Left ventricle myocardium inferior (tissue), 1 donor: ENCODE measurements at regions not wholly inside any gene's neighbourhood (a gene's known extent, or its start where the extent isn't known, plus 50 kb on each side); places are given as distances from the start of the nearest gene placed in this dataset.

ENCODE experiments used
- DNase-seq: peaks from one replicate; pipeline ENCODE4 v3.0.0-alpha.2; 2020
- H3K27ac ChIP-seq: fragments of 200-600 bp; replicated peaks from 2 replicates; pipeline ENCODE4 v1.8.0; 2021
- H3K27me3 ChIP-seq: fragments of 200-600 bp; 2 replicates; pipeline ENCODE4 v1.8.0; 2021; ENCODE audit warnings: low read depth
- H3K36me3 ChIP-seq: fragments of 200-600 bp; 2 replicates; pipeline ENCODE4 v1.8.0; 2021
- H3K4me1 ChIP-seq: fragments of 200-600 bp; 2 replicates; pipeline ENCODE4 v1.8.0; 2021
- H3K4me3 ChIP-seq: fragments of 200-600 bp; 2 replicates; pipeline ENCODE4 v1.8.0; 2021; ENCODE audit warnings: mild to moderate bottlenecking, moderate library complexity
- H3K9me3 ChIP-seq: fragments of 200-600 bp; replicated peaks from 2 replicates; pipeline ENCODE4 v1.8.0; 2021
- intact Hi-C: fragments of 100-400 bp; cut with micrococcal nuclease; formaldehyde crosslinking; loops from one replicate; pipeline ENCODE4 v1.11.0; 2022
- TF ChIP-seq, protein P1 (sequence below): fragments of 200-600 bp; IDR thresholded peaks from 2 replicates; pipeline ENCODE4 v1.8.0; 2021; ENCODE audit warnings: antibody characterized with exemption, mild to moderate bottlenecking, borderline replicate concordance
- donor health status: DM: no; HTN: yes; CAD: no; lungs with severe emphysema.

DNA sequence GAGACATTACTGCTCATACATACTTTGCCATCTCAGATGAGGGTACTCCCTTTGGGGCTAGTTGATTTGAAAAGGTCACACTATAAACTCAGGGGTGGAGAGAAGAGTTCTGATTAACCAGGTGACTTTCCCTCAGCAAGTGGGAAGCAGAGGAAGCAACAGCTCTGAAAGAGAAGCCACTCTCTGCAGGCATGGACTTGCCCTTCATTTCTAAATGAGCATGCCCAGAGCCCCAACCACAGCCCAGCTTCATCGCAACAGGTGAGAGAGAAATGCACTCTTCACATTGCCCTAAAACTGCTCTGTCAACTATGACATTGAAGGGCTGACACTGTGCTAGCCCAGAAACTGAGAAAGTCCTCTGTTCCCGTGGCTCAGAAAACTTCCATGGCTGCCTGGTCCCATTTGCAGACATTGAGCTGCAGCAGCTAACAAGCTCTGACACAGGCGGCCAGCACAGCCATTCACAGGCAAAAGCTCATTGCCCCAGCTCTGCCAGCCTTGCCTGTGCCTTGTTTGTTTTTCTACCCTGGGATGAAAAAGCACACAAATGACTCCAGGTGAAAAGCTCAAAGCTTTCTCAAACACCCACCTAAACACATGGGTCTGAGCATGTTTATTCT lies 419.8 kb upstream of the DYNLRB2 start:
- intact Hi-C loops = no loop called here
- Histone ChIP-seq H3K27ac (no peak overlapping the region), H3K27me3 (peaks cover 15% of the 10 kb centered on the region), H3K4me1 (peaks cover 26% of the 10 kb centered on the region), H3K4me3 (no peak overlapping the region), H3K9me3 (no peaks in the 10 kb centered on the region), H3K36me3 (no peaks in the 10 kb centered on the region)
- TF ChIP-seq, protein P1, sequence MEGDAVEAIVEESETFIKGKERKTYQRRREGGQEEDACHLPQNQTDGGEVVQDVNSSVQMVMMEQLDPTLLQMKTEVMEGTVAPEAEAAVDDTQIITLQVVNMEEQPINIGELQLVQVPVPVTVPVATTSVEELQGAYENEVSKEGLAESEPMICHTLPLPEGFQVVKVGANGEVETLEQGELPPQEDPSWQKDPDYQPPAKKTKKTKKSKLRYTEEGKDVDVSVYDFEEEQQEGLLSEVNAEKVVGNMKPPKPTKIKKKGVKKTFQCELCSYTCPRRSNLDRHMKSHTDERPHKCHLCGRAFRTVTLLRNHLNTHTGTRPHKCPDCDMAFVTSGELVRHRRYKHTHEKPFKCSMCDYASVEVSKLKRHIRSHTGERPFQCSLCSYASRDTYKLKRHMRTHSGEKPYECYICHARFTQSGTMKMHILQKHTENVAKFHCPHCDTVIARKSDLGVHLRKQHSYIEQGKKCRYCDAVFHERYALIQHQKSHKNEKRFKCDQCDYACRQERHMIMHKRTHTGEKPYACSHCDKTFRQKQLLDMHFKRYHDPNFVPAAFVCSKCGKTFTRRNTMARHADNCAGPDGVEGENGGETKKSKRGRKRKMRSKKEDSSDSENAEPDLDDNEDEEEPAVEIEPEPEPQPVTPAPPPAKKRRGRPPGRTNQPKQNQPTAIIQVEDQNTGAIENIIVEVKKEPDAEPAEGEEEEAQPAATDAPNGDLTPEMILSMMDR = no peak
- no peak for DNase-seq

DNA sequence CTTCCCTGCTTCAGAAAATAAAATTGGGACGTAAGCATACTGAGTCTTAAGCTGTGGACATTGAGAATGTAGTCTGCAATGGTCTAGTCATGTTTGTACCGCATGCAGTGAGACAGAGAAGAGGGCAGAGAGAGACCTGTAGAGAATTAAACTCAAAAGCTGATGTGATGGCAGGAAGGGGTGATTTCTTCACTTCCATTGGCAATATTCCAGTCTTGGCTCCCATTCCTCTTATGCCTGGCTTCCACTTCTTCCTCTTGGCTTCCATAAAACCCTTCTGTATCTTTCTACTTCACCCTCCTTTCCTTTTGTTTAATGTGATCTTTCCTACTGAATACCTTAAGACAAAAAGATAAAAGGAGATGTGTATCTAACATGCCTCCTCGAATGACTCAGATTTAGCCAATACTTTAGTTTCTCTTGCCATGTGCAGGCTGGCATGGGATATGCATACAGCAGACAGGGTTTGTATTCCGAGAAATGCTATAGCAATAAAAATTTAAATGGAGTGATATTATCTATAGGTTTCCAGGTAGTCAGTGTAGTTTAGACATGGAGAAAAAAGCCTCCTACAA lies 423.1 kb upstream of the DYNLRB2 start:
- H3K4me1 ChIP-seq = peaks cover 11% of the 10 kb centered on the region
- TF ChIP-seq, protein P1 = no peak
- H3K9me3 ChIP-seq = no peaks in the 10 kb centered on the region
- DNase-seq = no peak
- H3K36me3 ChIP-seq = no peaks in the 10 kb centered on the region
- peaks cover 17% of the 10 kb centered on the region for H3K27me3 ChIP-seq
- intact Hi-C loops = loop anchor here (10.0 kb wide), 1 partner anchor 57 kb away; no protein-coding TSS in a partner anchor
- no peak overlapping the region for H3K27ac ChIP-seq
- H3K4me3 ChIP-seq = no peak overlapping the region

DNA sequence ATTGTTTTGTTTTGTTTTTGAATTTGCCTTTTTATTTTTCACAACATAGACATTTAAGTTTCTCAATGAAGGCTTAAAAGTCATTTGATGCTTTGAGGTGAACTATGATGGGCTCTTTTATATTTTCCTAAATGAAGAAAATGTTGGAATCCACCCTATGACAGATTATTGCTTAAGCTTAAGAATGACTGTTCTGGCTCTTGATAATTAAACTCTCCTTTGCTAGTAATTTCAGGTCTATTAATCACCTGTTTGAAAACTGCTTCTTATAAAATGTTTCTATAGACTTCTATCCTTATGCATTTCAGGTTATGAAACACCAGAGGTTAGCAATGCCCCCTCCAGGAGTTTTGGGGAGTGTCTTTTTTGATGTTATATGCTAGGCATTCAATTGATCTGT lies 424.1 kb upstream of the DYNLRB2 start:
- intact Hi-C loops = loop anchor here (10.0 kb wide), 1 partner anchor 58 kb away; no protein-coding TSS in a partner anchor
- Histone ChIP-seq H3K9me3 (no peaks in the 10 kb centered on the region), H3K27me3 (peaks cover 21% of the 10 kb centered on the region)

DNA sequence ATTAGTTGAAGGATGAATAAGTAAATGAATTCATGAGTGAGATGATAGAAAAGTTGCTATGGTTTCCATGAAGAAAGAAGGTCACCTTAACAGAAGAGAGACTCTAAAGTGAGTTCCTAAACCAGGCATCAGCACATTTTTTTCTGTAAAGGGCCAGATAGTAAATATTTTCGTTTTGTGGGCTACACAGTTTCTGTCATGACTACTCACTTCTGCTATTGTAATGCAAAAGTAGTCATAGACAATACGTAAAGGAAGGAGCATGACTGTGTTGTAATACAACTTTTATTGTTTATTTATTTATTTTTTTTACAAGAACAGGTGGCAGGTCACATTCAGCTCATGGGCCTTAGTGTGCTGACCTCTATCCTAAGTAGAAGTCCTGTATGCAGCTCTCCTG lies 426.1 kb upstream of the DYNLRB2 start:
- intact Hi-C loops = loop anchor here (10.0 kb wide), 1 partner anchor 60 kb away; no protein-coding TSS in a partner anchor
- DNase-seq = no peak
- H3K36me3 ChIP-seq = no peaks in the 10 kb centered on the region
- H3K4me1 ChIP-seq = no peaks in the 10 kb centered on the region
- no peaks in the 10 kb centered on the region for H3K9me3 ChIP-seq
- no peak overlapping the region for H3K27ac ChIP-seq
- TF ChIP-seq, protein P1 = no peak
- H3K27me3 ChIP-seq = peaks cover 29% of the 10 kb centered on the region
- no peak overlapping the region for H3K4me3 ChIP-seq

More for the DNA sequence above, 424.1 kb upstream of the DYNLRB2 start:
- Histone ChIP-seq H3K36me3 (no peaks in the 10 kb centered on the region), H3K27ac (no peak overlapping the region), H3K4me1 (peaks cover 2% of the 10 kb centered on the region), H3K4me3 (no peak overlapping the region)
- no peak for DNase-seq
- TF ChIP-seq, protein P1 = no peak

DNA sequence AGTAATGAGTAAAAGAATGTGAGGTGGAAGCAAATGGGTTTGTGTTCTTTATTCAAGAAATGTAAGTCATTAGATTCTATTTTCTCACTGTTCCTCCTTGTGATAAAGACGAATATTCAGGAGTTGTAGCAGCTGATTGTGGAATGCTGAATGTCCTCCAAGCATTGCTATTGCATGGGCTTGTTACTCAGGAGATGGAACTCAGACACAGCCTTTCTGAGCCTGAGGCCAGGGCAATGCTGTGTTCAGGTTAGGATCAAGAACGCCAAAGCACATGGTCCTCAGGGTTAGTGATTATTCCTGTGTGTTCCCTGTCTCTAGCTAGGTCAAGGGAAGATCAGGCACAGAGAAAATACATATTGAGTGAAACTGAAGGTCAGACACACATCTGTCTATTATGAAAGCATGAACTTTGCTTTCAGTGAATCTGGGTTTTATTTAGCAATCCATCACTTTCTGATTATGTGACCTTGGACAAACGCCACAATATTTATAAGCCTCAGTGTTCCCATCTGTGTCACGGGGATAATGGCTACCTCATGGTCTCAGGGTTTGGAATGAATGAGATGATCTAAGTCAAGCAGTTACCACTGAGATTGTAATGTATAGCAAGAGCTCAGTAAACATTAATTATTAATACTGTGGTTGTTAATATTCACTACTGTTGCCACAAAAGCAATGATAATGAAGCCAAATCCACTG lies 426.8 kb upstream of the DYNLRB2 start:
- intact Hi-C loops = loop anchor here (10.0 kb wide), 1 partner anchor 61 kb away; no protein-coding TSS in a partner anchor
- Histone ChIP-seq H3K4me1 (no peaks in the 10 kb centered on the region), H3K27ac (no peak overlapping the region), H3K9me3 (no peaks in the 10 kb centered on the region), H3K27me3 (peaks cover 24% of the 10 kb centered on the region), H3K4me3 (no peak overlapping the region), H3K36me3 (no peaks in the 10 kb centered on the region)
- no peak for DNase-seq
- TF ChIP-seq, protein P1 = no peak
